HG03196 (cell line): ENCODE measurements at regions not wholly inside any gene's neighbourhood (a gene's known extent, or its start where the extent isn't known, plus 50 kb on each side); places are given as distances from the start of the nearest gene placed in this dataset.
A peak's percentile ranks its signal among the peaks of the same experiment; 100 is the strongest.
"Not testable (repeated sequence)": the region's sequence is repeated elsewhere in the genome, so short reads cannot be mapped to it uniquely, and the experiment has no call there.

Source experiments
- ATAC-seq: cut with Tn5 transposase; IDR thresholded peaks from one replicate; pipeline ENCODE4 v1.9.1; 2021; ENCODE audit not compliant: unreplicated experiment

- ATAC-seq, result no peak
These were observed 941.7 kb downstream of the LRFN5 start for GRCh38 chr14:42548349-42548748.

GRCh38 chr14:42545636-42546035 lies 939.0 kb downstream of the LRFN5 start:
- ATAC-seq, result no peak

- no peak for ATAC-seq
These were observed 934.9 kb downstream of the LRFN5 start for GRCh38 chr14:42541535-42542001.

GRCh38 chr14:42535397-42535796 lies 928.7 kb downstream of the LRFN5 start:
- no peak for ATAC-seq

GRCh38 chr14:42533476-42533875 lies 926.8 kb downstream of the LRFN5 start:
- ATAC-seq, result no peak

- ATAC-seq, result no peak
These were observed 925.5 kb downstream of the LRFN5 start for GRCh38 chr14:42532194-42532593.

- ATAC-seq, result no peak
These were observed 920.5 kb downstream of the LRFN5 start for GRCh38 chr14:42527141-42527540.

GRCh38 chr14:42523666-42524065 lies 917.0 kb downstream of the LRFN5 start:
- peak; percentile 98 for ATAC-seq

- ATAC-seq, result no peak
These were observed 911.3 kb downstream of the LRFN5 start for GRCh38 chr14:42517806-42518500.

- no peak for ATAC-seq
These were observed 907.2 kb downstream of the LRFN5 start for GRCh38 chr14:42513837-42514236.

- ATAC-seq, result no peak
These were observed 903.4 kb downstream of the LRFN5 start for GRCh38 chr14:42510071-42510470.

GRCh38 chr14:42508209-42508946 lies 901.7 kb downstream of the LRFN5 start:
- no peak for ATAC-seq

GRCh38 chr14:42504433-42504832 lies 897.8 kb downstream of the LRFN5 start:
- no peak for ATAC-seq

GRCh38 chr14:42499137-42499536 lies 892.5 kb downstream of the LRFN5 start:
- no peak for ATAC-seq

- no peak for ATAC-seq
These were observed 883.9 kb downstream of the LRFN5 start for GRCh38 chr14:42490536-42490935.

- no peak for ATAC-seq
These were observed 882.3 kb downstream of the LRFN5 start for GRCh38 chr14:42488965-42489364.

GRCh38 chr14:42482345-42482971 lies 875.8 kb downstream of the LRFN5 start:
- ATAC-seq, result not testable (repeated sequence)

GRCh38 chr14:42481714-42482113 lies 875.0 kb downstream of the LRFN5 start:
- ATAC-seq, result not testable (repeated sequence)

GRCh38 chr14:42480255-42480654 lies 873.6 kb downstream of the LRFN5 start:
- ATAC-seq, result no peak

GRCh38 chr14:42475289-42475688 lies 868.6 kb downstream of the LRFN5 start:
- no peak for ATAC-seq

- no peak for ATAC-seq
These were observed 863.7 kb downstream of the LRFN5 start for GRCh38 chr14:42470427-42470719.
